RWPE1 (cell line): ENCODE measurements at regions not wholly inside any gene's neighbourhood (a gene's known extent, or its start where the extent isn't known, plus 50 kb on each side); places are given as distances from the start of the nearest gene placed in this dataset.

Source experiments
- CTCF ChIA-PET: fragments of 350-600 bp; sonication (Branson Sonifier 250); formaldehyde crosslinking; extraction: SDS; loops from one replicate; lab custom pipeline; 2021; lab: Yijun Ruan, JAX
- POLR2A ChIA-PET: fragments of 400-600 bp; formaldehyde crosslinking; extraction: SDS; loops from one replicate; lab custom pipeline; 2020; ENCODE audit warnings: antibody characterized with exemption; ENCODE audit not compliant: low non-redundant PET; lab: Yijun Ruan, JAX
- DNase-seq: peaks from one replicate; pipeline ENCODE4 v3.0.0; 2012; ENCODE audit warnings: low spot score
- H3K27ac ChIP-seq: fragments of 450-650 bp; 2 replicates; pipeline ENCODE4 v1.5.1; 2017
- CTCF ChIP-seq: fragments of 450-650 bp; conservative IDR thresholded peaks from 2 replicates; pipeline ENCODE4 v1.5.1; 2017; ENCODE audit warnings: low read depth, mild to moderate bottlenecking

GRCh38 chr5:136703036-136703435 lies 337.7 kb upstream of the TRPC7 start:
- ChIA-PET POLR2A (no interaction called here), CTCF (interaction anchor here (0.7 kb wide), 1 partner anchor 705 kb away, joined by 3 read pairs; no protein-coding TSS in a partner anchor)
- DNase-seq, result no peak
- no peak for TF ChIP-seq CTCF
- no peak overlapping the region for H3K27ac ChIP-seq

- DNase-seq, result no peak
- ChIA-PET CTCF (interaction anchor here (0.6 kb wide), 1 partner anchor 28 kb away, joined by 3 read pairs; no protein-coding TSS in a partner anchor), POLR2A (no interaction called here)
- H3K27ac ChIP-seq, result no peak overlapping the region
- TF ChIP-seq CTCF, result no peak
Measured at GRCh38 chr5:136701191-136701590, 335.8 kb upstream of the TRPC7 start.

GRCh38 chr5:136699651-136700050 lies 334.3 kb upstream of the TRPC7 start:
- TF ChIP-seq CTCF, result no peak
- ChIA-PET CTCF (interaction anchor here (0.7 kb wide), 1 partner anchor 745 kb away, joined by 5 read pairs; no protein-coding TSS in a partner anchor), POLR2A (no interaction called here)
- DNase-seq, result no peak
- H3K27ac ChIP-seq, result no peak overlapping the region

- ChIA-PET CTCF (interaction anchor here (0.7 kb wide), 1 partner anchor 746 kb away, joined by 5 read pairs; no protein-coding TSS in a partner anchor), POLR2A (no interaction called here)
- DNase-seq, result no peak
- TF ChIP-seq CTCF, result no peak
- H3K27ac ChIP-seq, result no peak overlapping the region
Measured at GRCh38 chr5:136698970-136699369, 333.6 kb upstream of the TRPC7 start.

GRCh38 chr5:136694258-136694657 lies 328.9 kb upstream of the TRPC7 start:
- DNase-seq, result no peak
- ChIA-PET POLR2A (no interaction called here), CTCF (no interaction called here)
- no peak for TF ChIP-seq CTCF
- H3K27ac ChIP-seq, result no peak overlapping the region

- H3K27ac ChIP-seq, result no peak overlapping the region
- no peak for DNase-seq
- ChIA-PET POLR2A (no interaction called here), CTCF (no interaction called here)
- TF ChIP-seq CTCF, result no peak
Measured at GRCh38 chr5:136689552-136689951, 324.2 kb upstream of the TRPC7 start.
